Fibroblast of the aortic adventitia (primary cell): ENCODE measurements at regions not wholly inside any gene's neighbourhood (a gene's known extent, or its start where the extent isn't known, plus 50 kb on each side); places are given as distances from the start of the nearest gene placed in this dataset.
"Not testable (repeated sequence)": the region's sequence is repeated elsewhere in the genome, so short reads cannot be mapped to it uniquely, and the experiment has no call there.

Experiments
- DNase-seq: peaks from one replicate; pipeline ENCODE4 v3.0.0-alpha.2; 2010; ENCODE audit warnings: low read depth
- H3K4me3 ChIP-seq: 2 replicates; pipeline ENCODE4 v1.5.1; 2011; ENCODE audit warnings: low read depth, mild to moderate bottlenecking, control low read depth, low read length, moderate library complexity
- TF ChIP-seq, protein P1 (sequence below): IDR thresholded peaks from 2 replicates; pipeline ENCODE4 v1.5.1; 2011; ENCODE audit warnings: mild to moderate bottlenecking, low read length, control low read depth, inconsistent platforms; ENCODE audit not compliant: insufficient read depth

DNA sequence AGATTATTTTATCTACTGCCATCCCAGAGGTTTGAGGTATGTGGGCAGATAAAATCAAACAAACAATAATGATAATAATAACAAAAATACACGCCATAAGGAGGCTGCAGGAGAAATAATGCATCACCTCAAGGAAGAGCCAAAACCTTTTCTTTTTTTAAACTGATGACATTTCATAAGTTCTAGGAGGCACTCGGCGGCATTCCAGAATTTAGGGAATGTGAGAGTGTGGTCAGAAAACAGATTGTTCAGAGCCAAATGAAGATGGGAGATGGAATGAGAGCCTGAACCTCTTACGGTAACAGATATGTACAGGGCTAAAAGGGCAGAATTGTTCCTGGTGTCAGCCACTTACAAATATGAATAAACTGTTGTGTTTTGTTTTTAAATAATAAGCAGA is 615.0 kb upstream of the CHD1 start:
- TF ChIP-seq, protein P1, sequence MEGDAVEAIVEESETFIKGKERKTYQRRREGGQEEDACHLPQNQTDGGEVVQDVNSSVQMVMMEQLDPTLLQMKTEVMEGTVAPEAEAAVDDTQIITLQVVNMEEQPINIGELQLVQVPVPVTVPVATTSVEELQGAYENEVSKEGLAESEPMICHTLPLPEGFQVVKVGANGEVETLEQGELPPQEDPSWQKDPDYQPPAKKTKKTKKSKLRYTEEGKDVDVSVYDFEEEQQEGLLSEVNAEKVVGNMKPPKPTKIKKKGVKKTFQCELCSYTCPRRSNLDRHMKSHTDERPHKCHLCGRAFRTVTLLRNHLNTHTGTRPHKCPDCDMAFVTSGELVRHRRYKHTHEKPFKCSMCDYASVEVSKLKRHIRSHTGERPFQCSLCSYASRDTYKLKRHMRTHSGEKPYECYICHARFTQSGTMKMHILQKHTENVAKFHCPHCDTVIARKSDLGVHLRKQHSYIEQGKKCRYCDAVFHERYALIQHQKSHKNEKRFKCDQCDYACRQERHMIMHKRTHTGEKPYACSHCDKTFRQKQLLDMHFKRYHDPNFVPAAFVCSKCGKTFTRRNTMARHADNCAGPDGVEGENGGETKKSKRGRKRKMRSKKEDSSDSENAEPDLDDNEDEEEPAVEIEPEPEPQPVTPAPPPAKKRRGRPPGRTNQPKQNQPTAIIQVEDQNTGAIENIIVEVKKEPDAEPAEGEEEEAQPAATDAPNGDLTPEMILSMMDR, result no peak
- H3K4me3 ChIP-seq, result no peak overlapping the region
- no peak for DNase-seq

DNA sequence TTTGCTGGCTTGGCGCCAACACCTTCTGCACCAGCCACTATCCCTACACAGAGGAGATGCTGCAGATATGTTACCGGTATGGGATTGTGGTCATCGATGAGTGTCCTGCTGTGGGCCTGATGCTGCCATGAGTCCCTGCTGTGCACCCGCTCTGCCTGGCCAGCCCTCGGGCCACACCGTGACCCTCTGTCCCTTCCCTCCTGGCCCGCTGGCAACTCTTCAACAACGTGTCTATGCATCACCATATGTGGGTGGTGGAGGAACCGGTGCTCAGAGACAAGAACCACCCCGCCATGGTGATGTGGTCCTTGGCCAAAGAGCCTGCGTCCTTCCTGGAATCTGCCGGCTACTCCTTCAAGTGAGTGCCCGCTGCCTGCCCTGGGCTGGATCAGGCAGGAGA is 605.4 kb upstream of the CHD1 start:
- not testable (repeated sequence) for H3K4me3 ChIP-seq, DNase-seq

DNA sequence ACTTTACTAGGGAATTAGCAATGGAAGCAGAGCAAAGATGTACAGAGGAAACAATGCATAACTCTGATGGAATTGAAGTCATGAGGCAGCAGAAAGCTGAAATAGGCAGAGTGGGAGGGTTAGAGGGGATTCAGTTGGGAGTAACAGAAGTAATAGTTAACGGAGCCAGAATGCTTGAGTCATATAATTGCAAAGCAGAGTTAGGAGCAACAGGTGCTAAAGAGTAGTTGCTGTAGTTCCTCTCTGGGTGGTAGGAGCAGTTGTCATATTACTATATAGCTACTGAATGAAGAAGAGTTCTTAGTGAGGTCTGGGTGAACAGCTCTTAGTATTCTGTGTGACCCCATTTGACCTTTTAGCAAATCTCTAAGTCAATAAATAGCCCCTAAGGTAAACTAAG is 592.9 kb upstream of the CHD1 start:
- DNase-seq, H3K4me3 ChIP-seq: not testable (repeated sequence)

DNA sequence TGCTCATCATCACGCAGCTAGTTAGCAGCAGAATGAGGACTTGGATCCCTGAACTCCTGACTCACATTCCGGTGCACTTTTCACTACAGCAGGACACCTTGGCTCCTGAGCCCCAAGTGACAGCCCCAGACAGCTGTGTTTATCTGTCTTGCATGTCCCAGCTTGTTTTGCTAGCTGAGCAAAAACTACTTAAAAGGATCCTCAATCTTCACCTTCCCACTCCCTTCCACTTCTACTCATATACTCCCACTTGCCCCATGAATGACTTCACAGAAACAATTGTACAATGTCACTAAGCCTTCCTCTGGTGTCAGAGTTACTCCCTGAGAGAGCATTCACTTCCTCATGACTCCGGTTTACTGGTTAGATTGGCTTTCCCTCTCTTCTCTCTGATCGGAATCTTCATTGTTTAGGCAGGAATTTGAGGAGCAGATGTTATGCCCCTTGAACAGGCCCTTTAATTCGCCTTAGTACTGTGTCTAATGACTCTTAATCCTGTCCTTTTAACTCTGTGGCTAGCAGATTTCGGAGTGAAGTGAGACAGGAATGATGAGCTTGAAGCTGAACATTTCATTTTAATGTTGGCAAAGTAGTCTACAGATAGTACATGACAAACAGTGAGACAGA is 587.2 kb upstream of the CHD1 start:
- not testable (repeated sequence) for H3K4me3 ChIP-seq, DNase-seq

DNA sequence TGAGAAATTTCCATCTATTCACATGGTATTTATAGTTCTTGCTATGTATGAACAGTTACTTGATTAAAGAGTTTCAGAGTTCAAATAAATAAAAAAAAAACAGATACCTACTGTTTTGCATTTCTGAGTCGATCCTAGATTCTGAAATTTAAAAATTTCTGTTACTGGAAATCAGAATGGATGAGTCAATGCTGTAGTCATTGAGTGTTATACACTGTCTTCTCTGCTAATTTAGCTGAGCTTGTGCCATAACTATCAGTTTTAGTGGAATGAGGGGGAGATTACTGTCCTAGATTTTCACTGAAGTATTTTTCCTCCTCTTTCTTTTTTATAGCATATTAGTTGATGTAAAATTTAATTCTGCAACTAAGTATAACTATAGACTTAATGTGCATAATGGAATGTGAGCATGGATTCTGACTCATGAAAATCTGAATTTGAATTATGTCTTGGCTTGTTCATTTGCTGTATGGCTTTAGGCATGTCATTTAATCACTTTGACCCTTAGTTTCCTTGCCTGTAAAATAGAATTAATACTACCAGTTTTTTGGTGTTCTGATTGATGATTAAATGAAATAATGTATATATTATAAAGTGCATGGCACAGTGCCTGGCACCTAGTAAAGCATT is 581.5 kb upstream of the CHD1 start:
- DNase-seq, H3K4me3 ChIP-seq: not testable (repeated sequence)

DNA sequence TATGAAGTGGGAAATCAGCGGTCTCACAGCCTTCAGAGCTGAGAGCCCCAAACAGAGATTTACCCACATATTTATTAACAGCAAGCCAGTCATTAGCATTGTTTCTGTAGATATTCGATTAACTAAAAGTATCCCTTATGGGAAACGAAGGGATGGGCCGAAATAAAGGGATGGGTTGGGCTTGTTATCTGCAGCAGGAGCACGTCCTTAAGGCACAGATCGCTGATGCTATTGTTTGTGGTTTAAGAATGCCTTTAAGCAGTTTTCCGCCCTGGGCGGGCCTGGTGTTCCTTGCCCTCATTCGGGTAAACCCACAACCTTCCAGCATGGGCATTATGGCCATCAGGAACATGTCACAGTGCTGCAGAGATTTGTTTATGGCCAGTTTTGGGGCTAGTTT is 580.3 kb upstream of the CHD1 start:
- H3K4me3 ChIP-seq, DNase-seq: not testable (repeated sequence)

DNA sequence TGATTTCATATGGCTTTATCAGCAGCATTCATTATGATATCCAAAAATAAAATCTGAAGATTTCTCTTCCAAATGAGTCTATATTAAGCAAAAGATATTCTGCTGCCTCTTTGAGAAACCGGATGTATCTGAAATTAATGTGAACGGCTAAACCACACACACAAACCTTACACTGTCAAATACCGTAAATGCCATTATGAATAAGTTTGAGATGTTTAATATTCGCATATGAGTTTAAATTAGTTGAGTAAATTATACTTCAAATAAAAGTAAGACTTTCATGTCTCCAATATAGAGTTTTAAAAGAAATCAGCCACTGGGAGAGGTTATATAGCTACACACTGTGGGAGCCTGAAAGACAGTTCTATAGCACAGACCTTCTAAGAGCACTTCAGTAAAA is 566.6 kb upstream of the CHD1 start:
- DNase-seq, H3K4me3 ChIP-seq: not testable (repeated sequence)

DNA sequence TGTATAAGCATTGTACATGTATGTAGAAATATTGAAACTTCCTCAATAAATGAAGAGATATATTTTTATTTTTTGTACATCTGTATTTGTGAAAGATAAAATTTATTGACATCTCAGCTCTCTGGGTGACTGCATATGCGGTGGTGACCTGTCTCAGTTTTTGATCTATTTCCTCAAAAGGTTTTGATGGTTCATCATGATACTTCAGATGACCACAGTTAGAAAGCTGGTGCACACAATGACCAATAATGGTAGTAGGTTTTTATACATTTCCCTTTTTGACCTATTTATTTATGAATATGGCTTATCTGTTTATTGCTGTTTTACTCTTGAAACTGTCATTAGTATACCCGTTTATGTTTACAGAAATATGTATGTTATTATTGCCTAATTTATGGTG is 549.6 kb upstream of the CHD1 start:
- not testable (repeated sequence) for H3K4me3 ChIP-seq, DNase-seq

DNA sequence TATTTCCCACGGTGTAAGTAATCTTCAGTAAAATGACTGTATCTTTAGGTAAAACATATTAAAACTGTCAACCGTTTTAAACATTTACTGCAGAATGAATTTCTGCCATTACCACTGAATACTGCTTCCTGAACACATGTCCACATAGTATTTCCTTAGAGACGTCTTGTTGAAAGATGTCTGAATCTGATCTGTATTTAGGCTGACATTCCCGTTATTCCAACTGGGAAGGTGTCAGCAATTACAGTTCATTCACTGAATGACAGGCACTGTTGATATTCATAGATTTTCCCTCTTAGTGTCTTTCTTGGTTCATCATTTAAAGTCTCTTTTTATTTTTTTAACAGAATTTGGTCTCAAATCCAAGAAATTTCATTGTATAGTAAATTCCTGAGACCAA is 544.5 kb upstream of the CHD1 start:
- DNase-seq, H3K4me3 ChIP-seq: not testable (repeated sequence)

DNA sequence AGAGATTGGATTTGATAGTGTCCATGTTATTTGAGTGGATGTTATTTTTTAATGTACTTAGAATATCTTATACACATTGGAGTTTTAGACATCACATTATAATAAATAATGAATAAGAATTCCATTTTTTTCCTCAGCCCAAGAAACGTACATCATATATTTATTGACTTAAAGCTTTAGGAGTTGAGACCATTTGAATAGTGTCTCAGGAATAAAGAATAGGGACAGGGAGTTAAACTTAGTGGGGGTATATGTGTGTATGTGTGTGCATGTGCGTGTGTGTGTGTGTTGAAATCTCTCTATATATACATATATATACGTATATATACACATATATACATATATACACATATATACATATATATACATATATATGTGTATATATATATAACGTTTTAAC is 542.9 kb upstream of the CHD1 start:
- H3K4me3 ChIP-seq, DNase-seq: not testable (repeated sequence)

DNA sequence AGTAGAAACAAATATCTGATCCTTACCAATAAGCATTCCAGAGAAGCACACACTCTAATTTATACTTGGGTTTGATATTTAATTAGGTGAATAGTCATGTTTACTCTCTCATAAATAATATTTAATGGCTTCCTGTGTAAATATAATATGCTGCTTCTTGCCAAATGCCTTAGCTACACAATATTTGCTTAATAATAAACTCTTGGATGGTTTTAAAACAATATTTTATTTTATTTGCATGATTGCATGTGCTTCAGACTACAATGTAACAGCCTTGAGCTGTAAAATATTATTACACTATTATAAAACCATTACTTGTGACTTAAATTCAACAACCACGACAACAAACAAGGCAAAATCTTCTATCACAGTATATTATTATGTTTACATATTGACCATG is 542.4 kb upstream of the CHD1 start:
- not testable (repeated sequence) for DNase-seq, H3K4me3 ChIP-seq

DNA sequence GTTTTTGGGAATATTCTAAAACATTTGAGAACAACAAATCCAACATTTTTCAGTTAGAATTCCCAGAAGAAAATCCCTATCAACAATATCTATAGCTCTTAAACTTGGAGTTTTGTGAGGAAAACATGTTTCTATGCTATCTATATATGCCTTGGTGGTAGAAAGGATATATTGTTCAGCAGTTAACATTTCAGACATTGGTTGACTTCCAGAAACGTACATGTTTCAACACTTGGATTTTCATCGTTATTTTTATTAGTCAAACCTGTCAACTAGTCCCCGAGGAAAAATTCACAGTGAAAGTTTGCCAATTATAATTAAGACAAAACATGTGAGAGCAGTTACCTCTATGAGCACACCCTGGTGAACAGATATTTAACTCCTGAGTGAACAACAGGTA is 541.8 kb upstream of the CHD1 start:
- H3K4me3 ChIP-seq, result not testable (repeated sequence)

DNA sequence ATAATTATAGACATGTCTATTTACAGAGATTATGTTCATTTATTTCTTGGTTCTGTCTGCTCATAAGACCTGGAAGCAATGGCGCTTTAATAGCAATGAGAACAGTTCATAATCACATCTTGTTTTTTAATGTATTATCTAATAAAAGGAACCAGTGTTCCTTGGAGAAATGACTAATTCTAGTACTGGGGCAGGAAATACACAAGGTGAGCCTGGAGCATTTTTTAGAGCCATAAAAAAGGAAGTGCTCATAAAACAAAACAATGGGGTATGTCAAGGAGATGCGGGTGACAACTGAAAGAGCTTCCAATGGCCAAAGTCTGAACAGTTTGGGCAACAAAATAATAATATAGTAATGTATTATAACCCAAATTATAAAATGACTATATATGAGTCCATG is 531.9 kb upstream of the CHD1 start:
- no peak overlapping the region for H3K4me3 ChIP-seq
- TF ChIP-seq, protein P1, result no peak
- no peak for DNase-seq

More for the DNA sequence above, 541.8 kb upstream of the CHD1 start:
- not testable (repeated sequence) for DNase-seq
